NB4 (cell line): ENCODE measurements at regions not wholly inside any gene's neighbourhood (a gene's known extent, or its start where the extent isn't known, plus 50 kb on each side); places are given as distances from the start of the nearest gene placed in this dataset.

Experiments
- CTCF ChIP-seq: IDR thresholded peaks from one replicate; pipeline ENCODE4 v1.5.1; 2012; ENCODE audit warnings: low read depth, low read length
- MAX ChIP-seq: IDR thresholded peaks from 2 replicates; pipeline ENCODE4 v1.6.1; 2011; ENCODE audit warnings: low read depth, low read length
- POLR2A ChIP-seq: IDR thresholded peaks from 2 replicates; pipeline ENCODE4 v1.6.1; 2011; ENCODE audit warnings: mild to moderate bottlenecking; ENCODE audit not compliant: insufficient read length; ENCODE audit errors: extremely low read depth

- no peak for TF ChIP-seq CTCF
- no peak for TF ChIP-seq MAX
- no peak for TF ChIP-seq POLR2A
These were observed 560.2 kb downstream of the TOX3 start for GRCh38 chr16:51986717-51987116.
